HEK293 (cell line): ENCODE measurements at regions not wholly inside any gene's neighbourhood (a gene's known extent, or its start where the extent isn't known, plus 50 kb on each side); places are given as distances from the start of the nearest gene placed in this dataset.

Source experiments
- CTCF ChIA-PET: fragments of 350-600 bp; formaldehyde crosslinking; extraction: SDS; loops from one replicate; lab custom pipeline; 2021; ENCODE audit warnings: antibody characterized with exemption; lab: Yijun Ruan, JAX
- POLR2A ChIA-PET: fragments of 300-600 bp; formaldehyde crosslinking; extraction: SDS; loops from one replicate; lab custom pipeline; 2020; ENCODE audit warnings: antibody characterized with exemption, inconsistent platforms; lab: Yijun Ruan, JAX
- H3K27ac ChIP-seq: fragments of 200-500 bp; sonication (Bioruptor generic); 2 replicates; pipeline ENCODE4 v1.5.1; 2014; ENCODE audit warnings: low read depth, low read length, control low read depth, inconsistent platforms; ENCODE audit errors: extremely low read depth
- H3K36me3 ChIP-seq, 2 experiments: fragments of 200-500 bp in 1 of 2; sonication (Bioruptor generic) in 1 of 2; 1 replicate in 1 of 2; 2 replicates in 1 of 2; pipeline ENCODE4 v1.5.1; 2014 to 2017; ENCODE audit warnings: inconsistent platforms in 2 of 2, low read length in 2 of 2; ENCODE audit not compliant: control insufficient read depth in 2 of 2, insufficient read depth in 1 of 2
- H3K4me1 ChIP-seq: fragments of 200-500 bp; sonication (Bioruptor generic); 2 replicates; pipeline ENCODE4 v1.5.1; 2014; ENCODE audit warnings: mild to moderate bottlenecking, low read length, inconsistent platforms; ENCODE audit not compliant: control insufficient read depth, insufficient read depth
- H3K4me3 ChIP-seq: 2 replicates; pipeline ENCODE4 v1.5.1; 2011; ENCODE audit warnings: low read depth, mild to moderate bottlenecking, control low read depth, low read length, moderate library complexity
- H3K9me3 ChIP-seq: fragments of 200-500 bp; sonication (Bioruptor generic); 2 replicates; pipeline ENCODE4 v1.5.1; 2014; ENCODE audit warnings: low read depth, low read length, inconsistent platforms; ENCODE audit not compliant: control insufficient read depth, insufficient read depth
- IKZF3 ChIP-seq: fragments of 450-650 bp; IDR thresholded peaks from 2 replicates; pipeline ENCODE4 v1.5.0; 2018; ENCODE audit warnings: missing biosample characterization, mild to moderate bottlenecking, missing genetic modification characterization, moderate library complexity
- KLF16 ChIP-seq: fragments of 450-650 bp; formaldehyde crosslinking; IDR thresholded peaks from 2 replicates; pipeline ENCODE4 v1.5.1; 2017; ENCODE audit warnings: missing biosample characterization, missing genetic modification characterization
- SP3 ChIP-seq: fragments of 450-650 bp; formaldehyde crosslinking; IDR thresholded peaks from 2 replicates; pipeline ENCODE4 v1.5.1; 2016; ENCODE audit warnings: missing biosample characterization, missing genetic modification characterization
- ZIC2 ChIP-seq: fragments of 450-650 bp; formaldehyde crosslinking; IDR thresholded peaks from 2 replicates; pipeline ENCODE4 v1.5.1; 2016; ENCODE audit warnings: missing biosample characterization, missing genetic modification characterization
- ZNF19 ChIP-seq: fragments of 450-650 bp; formaldehyde crosslinking; IDR thresholded peaks from 2 replicates; pipeline ENCODE4; 2016; ENCODE audit warnings: missing biosample characterization, missing genetic modification characterization, low read depth
- ZNF302 ChIP-seq: fragments of 450-650 bp; formaldehyde crosslinking; IDR thresholded peaks from 2 replicates; pipeline ENCODE4 v1.5.1; 2016; ENCODE audit warnings: missing biosample characterization, missing genetic modification characterization, low read depth
- ZNF366 ChIP-seq: fragments of 450-650 bp; formaldehyde crosslinking; conservative IDR thresholded peaks from 2 replicates; pipeline ENCODE4 v1.5.1; 2016; ENCODE audit warnings: missing biosample characterization, missing genetic modification characterization
- ZNF404 ChIP-seq: fragments of 450-650 bp; formaldehyde crosslinking; IDR thresholded peaks from 2 replicates; pipeline ENCODE4 v1.5.1; 2017; ENCODE audit warnings: missing biosample characterization, missing genetic modification characterization
- ZNF501 ChIP-seq: fragments of 450-650 bp; formaldehyde crosslinking; IDR thresholded peaks from 2 replicates; pipeline ENCODE4 v1.5.1; 2016; ENCODE audit warnings: missing biosample characterization, missing genetic modification characterization
- ZNF521 ChIP-seq: fragments of 450-650 bp; formaldehyde crosslinking; IDR thresholded peaks from 2 replicates; pipeline ENCODE4 v1.5.1; 2017; ENCODE audit warnings: missing biosample characterization, mild to moderate bottlenecking, missing genetic modification characterization
- ZNF792 ChIP-seq: fragments of 450-650 bp; formaldehyde crosslinking; IDR thresholded peaks from 2 replicates; pipeline ENCODE4 v1.5.1; 2016; ENCODE audit warnings: missing biosample characterization, missing genetic modification characterization
- ZSCAN16 ChIP-seq: fragments of 450-650 bp; formaldehyde crosslinking; IDR thresholded peaks from 2 replicates; pipeline ENCODE4 v1.5.1; 2016; ENCODE audit warnings: missing biosample characterization, missing genetic modification characterization
- TF ChIP-seq, protein P1 (sequence below): fragments of 450-650 bp; formaldehyde crosslinking; optimal IDR thresholded peaks from 2 replicates; pipeline ENCODE3; 2016; ENCODE audit warnings: missing biosample characterization, mild to moderate bottlenecking, missing genetic modification characterization
- TF ChIP-seq, protein P2 (sequence below): fragments of 450-650 bp; formaldehyde crosslinking; IDR thresholded peaks from 2 replicates; pipeline ENCODE4 v1.5.1; 2016; ENCODE audit warnings: missing biosample characterization, missing genetic modification characterization
- TF ChIP-seq, protein P3 (sequence below): fragments of 450-650 bp; formaldehyde crosslinking; IDR thresholded peaks from 2 replicates; pipeline ENCODE4 v1.5.1; 2017; ENCODE audit warnings: missing biosample characterization, mild to moderate bottlenecking, missing genetic modification characterization, moderate library complexity
- TF ChIP-seq, protein P4 (sequence below): fragments of 450-650 bp; formaldehyde crosslinking; IDR thresholded peaks from 2 replicates; pipeline ENCODE4 v1.5.0; 2017; ENCODE audit warnings: missing biosample characterization, missing genetic modification characterization, borderline replicate concordance
- TF ChIP-seq, protein P5 (sequence below): fragments of 450-650 bp; formaldehyde crosslinking; IDR thresholded peaks from 2 replicates; pipeline ENCODE4 v1.5.1; 2016; ENCODE audit warnings: missing biosample characterization, missing genetic modification characterization

- Histone ChIP-seq H3K27ac (no peak overlapping the region), H3K9me3 (no peaks in the 10 kb centered on the region), H3K4me3 (no peak overlapping the region), H3K4me1 (no peaks in the 10 kb centered on the region; the same call in 1 of the 2 replicates), H3K36me3 (no peaks in the 10 kb centered on the region)
- POLR2A ChIA-PET: interaction anchor here (0.5 kb wide), 1 partner anchor 247 kb away, joined by 3 read pairs; no protein-coding TSS in a partner anchor
- CTCF ChIA-PET: interaction anchor here (1.0 kb wide), 1 partner anchor 90 kb away, joined by 3 read pairs; no protein-coding TSS in a partner anchor
- peak; percentile 71 for TF ChIP-seq ZIC2 (tag by site-specific recombination)
- TF ChIP-seq ZNF366 (tag by site-specific recombination): peak; percentile 79; the same call in 1 of the 2 replicates
- TF ChIP-seq ZNF521 (tag by site-specific recombination): no peak
- TF ChIP-seq, protein P1, sequence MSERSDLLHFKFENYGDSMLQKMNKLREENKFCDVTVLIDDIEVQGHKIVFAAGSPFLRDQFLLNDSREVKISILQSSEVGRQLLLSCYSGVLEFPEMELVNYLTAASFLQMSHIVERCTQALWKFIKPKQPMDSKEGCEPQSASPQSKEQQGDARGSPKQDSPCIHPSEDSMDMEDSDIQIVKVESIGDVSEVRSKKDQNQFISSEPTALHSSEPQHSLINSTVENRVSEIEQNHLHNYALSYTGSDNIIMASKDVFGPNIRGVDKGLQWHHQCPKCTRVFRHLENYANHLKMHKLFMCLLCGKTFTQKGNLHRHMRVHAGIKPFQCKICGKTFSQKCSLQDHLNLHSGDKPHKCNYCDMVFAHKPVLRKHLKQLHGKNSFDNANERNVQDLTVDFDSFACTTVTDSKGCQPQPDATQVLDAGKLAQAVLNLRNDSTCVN: no peak
Observed at GRCh38 chr2:175599966-175600831, 401.9 kb downstream of the LNPK start.

- Histone ChIP-seq H3K36me3 (no peaks in the 10 kb centered on the region), H3K9me3 (no peaks in the 10 kb centered on the region), H3K4me3 (no peak overlapping the region), H3K4me1 (no peaks in the 10 kb centered on the region; the same call in 1 of the 2 replicates), H3K27ac (no peak overlapping the region)
- ChIA-PET CTCF (interaction anchor here (0.9 kb wide), 1 partner anchor 483 kb away, joined by 3 read pairs; no protein-coding TSS in a partner anchor), POLR2A (no interaction called here)
- TF ChIP-seq, protein P2, sequence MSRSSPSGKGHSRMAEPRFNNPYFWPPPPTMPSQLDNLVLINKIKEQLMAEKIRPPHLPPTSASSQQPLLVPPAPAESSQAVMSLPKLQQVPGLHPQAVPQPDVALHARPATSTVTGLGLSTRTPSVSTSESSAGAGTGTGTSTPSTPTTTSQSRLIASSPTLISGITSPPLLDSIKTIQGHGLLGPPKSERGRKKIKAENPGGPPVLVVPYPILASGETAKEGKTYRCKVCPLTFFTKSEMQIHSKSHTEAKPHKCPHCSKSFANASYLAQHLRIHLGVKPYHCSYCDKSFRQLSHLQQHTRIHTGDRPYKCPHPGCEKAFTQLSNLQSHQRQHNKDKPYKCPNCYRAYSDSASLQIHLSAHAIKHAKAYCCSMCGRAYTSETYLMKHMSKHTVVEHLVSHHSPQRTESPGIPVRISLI: no peak
- TF ChIP-seq SP3 (no peak), ZNF792 (tag by site-specific recombination) (no peak), ZNF19 (tag by site-specific recombination) (no peak), ZNF501 (no peak), IKZF3 (no peak), ZSCAN16 (tag by site-specific recombination) (no peak), ZNF404 (tag by site-specific recombination) (no peak), KLF16 (tag by site-specific recombination) (no peak), ZNF302 (tag by site-specific recombination) (no peak)
- TF ChIP-seq, protein P1: no peak
- TF ChIP-seq, protein P3, sequence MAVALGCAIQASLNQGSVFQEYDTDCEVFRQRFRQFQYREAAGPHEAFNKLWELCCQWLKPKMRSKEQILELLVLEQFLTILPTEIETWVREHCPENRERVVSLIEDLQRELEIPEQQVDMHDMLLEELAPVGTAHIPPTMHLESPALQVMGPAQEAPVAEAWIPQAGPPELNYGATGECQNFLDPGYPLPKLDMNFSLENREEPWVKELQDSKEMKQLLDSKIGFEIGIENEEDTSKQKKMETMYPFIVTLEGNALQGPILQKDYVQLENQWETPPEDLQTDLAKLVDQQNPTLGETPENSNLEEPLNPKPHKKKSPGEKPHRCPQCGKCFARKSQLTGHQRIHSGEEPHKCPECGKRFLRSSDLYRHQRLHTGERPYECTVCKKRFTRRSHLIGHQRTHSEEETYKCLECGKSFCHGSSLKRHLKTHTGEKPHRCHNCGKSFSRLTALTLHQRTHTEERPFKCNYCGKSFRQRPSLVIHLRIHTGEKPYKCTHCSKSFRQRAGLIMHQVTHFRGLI (tag by site-specific recombination): no peak
- TF ChIP-seq, protein P4, sequence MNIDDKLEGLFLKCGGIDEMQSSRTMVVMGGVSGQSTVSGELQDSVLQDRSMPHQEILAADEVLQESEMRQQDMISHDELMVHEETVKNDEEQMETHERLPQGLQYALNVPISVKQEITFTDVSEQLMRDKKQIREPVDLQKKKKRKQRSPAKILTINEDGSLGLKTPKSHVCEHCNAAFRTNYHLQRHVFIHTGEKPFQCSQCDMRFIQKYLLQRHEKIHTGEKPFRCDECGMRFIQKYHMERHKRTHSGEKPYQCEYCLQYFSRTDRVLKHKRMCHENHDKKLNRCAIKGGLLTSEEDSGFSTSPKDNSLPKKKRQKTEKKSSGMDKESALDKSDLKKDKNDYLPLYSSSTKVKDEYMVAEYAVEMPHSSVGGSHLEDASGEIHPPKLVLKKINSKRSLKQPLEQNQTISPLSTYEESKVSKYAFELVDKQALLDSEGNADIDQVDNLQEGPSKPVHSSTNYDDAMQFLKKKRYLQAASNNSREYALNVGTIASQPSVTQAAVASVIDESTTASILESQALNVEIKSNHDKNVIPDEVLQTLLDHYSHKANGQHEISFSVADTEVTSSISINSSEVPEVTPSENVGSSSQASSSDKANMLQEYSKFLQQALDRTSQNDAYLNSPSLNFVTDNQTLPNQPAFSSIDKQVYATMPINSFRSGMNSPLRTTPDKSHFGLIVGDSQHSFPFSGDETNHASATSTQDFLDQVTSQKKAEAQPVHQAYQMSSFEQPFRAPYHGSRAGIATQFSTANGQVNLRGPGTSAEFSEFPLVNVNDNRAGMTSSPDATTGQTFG (tag by site-specific recombination): no peak
- TF ChIP-seq, protein P5, sequence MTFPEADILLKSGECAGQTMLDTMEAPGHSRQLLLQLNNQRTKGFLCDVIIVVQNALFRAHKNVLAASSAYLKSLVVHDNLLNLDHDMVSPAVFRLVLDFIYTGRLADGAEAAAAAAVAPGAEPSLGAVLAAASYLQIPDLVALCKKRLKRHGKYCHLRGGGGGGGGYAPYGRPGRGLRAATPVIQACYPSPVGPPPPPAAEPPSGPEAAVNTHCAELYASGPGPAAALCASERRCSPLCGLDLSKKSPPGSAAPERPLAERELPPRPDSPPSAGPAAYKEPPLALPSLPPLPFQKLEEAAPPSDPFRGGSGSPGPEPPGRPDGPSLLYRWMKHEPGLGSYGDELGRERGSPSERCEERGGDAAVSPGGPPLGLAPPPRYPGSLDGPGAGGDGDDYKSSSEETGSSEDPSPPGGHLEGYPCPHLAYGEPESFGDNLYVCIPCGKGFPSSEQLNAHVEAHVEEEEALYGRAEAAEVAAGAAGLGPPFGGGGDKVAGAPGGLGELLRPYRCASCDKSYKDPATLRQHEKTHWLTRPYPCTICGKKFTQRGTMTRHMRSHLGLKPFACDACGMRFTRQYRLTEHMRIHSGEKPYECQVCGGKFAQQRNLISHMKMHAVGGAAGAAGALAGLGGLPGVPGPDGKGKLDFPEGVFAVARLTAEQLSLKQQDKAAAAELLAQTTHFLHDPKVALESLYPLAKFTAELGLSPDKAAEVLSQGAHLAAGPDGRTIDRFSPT (tag by site-specific recombination): no peak
Observed at GRCh38 chr2:175597286-175597685, 404.8 kb downstream of the LNPK start.
